ENCODE measurements at regions not wholly inside any gene's neighbourhood (a gene's known extent, or its start where the extent isn't known, plus 50 kb on each side); places are given as distances from the start of the nearest gene placed in this dataset.

- DNase-seq, result no peak
Measured at GRCh38 chr7:41156268-41156667, 546.6 kb downstream of the INHBA start.

GRCh38 chr7:41153268-41153667 is 549.6 kb downstream of the INHBA start:
- DNase-seq, result no peak

GRCh38 chr7:41152179-41152678 is 550.7 kb downstream of the INHBA start:
- DNase-seq, result no peak

DNA sequence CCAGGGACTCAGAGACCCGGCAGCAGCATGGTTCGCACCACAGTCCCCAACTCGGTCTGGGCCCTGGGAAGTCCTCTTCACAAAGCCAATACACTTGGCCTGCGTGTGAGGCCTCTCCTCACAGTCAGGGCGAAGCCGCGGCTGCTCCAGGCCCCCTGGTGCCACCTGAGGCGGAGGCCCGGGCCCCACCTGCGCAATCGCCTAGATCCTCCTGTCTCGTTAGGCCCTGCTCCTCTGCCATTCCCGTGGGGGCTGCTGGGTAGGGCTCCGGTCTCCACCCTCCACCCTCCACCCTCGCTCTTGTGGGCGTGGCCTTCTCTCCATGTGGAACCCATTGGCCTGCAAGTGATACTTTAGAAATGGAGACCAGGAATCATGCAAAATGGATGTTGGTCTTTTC is 553.3 kb downstream of the INHBA start:
- no peak for DNase-seq

GRCh38 chr7:41148521-41148951 is 554.4 kb downstream of the INHBA start:
- DNase-seq, result no peak

DNA sequence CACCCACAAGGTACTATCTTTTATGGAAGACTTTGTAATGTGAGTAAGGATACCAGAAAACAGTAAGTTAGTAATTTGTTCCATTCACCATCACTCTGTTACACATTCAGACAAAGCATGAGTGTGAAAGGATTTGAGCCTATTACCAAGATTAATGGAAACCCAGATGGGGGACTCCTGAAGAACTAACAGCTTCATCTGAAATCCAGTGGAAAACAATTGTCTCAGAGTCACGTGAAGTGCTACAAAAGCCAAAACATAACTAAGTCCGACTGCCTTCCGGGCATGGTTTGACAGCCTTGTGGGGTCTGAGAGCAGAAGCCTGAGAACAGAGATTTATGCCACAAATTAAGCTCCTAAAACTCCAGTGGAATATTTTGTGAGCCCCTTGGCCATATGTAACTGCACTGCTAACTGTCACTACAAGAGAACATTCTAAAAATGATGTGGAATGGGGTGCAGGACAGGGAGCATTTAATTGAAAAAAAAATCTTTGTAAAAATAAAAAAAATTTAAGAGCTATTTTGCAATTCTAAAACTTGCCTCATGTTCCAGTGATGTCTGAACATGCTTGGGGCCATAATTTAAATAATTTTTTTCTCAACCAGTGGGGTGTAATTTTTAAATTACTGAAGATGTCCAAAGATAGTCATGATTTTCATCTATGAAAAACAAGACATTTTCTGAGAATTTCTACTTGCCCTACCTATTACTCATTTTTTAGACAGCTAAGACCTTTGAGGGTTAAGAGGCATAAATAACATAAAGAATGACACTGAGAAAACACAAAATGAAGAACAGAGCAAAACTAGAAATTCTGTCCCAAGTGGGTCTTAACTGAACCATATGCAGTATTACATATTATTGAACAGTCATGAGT is 555.0 kb downstream of the INHBA start:
- DNase-seq, result no peak

- no peak for DNase-seq
Measured at GRCh38 chr7:41146429-41146828, 556.5 kb downstream of the INHBA start.

GRCh38 chr7:41145656-41146055 is 557.2 kb downstream of the INHBA start:
- DNase-seq, result no peak

DNA sequence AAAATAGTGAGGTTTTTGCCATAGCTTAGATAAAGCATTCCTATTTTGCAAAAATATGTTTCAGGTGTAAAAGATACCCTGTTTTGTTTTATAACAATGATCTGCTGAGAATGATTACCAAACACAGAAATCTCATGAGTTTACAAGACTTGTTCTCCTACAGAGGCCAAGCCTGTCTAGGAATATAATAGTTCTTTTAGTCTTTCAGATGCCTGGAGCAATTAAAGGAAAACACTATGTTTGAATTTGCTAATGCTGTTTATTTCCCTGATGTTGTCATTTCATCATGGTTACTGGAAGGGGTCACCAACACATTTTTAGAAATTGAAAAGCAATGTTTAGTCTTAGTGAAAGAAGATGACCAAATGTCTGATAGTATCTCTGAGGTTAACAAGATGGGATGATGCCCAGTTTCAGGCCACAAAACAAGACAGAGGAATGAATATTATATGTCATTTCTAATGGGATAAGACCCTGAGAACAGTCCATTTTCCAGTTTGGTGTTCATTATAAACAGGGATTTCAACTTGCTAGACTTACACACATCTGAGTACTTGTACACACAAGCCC is 559.9 kb downstream of the INHBA start:
- no peak for DNase-seq

- DNase-seq, result no peak
Measured at GRCh38 chr7:41139789-41140188, 563.1 kb downstream of the INHBA start.

- DNase-seq, result no peak
Measured at GRCh38 chr7:41136551-41136950, 566.3 kb downstream of the INHBA start.

DNA sequence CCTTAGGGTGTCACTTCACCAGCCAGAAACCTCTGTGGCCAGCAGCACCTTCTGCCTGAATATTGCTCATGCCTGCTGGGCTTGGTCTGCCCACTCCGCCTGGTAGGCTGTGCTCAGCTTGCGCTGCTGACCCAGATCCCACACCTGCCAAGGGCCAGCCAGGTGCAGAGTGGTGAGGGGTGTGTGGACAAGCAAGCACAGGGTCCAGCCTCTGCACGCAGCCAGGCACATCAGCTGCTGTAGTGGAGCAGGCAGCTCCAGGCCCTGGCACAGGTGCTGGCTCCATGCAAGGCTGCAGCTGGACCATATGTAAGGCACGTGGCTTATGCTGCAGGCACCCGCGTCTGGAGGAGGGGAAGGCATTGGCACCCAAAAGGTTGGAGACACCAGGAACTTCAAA is 567.4 kb downstream of the INHBA start:
- DNase-seq, result no peak

DNA sequence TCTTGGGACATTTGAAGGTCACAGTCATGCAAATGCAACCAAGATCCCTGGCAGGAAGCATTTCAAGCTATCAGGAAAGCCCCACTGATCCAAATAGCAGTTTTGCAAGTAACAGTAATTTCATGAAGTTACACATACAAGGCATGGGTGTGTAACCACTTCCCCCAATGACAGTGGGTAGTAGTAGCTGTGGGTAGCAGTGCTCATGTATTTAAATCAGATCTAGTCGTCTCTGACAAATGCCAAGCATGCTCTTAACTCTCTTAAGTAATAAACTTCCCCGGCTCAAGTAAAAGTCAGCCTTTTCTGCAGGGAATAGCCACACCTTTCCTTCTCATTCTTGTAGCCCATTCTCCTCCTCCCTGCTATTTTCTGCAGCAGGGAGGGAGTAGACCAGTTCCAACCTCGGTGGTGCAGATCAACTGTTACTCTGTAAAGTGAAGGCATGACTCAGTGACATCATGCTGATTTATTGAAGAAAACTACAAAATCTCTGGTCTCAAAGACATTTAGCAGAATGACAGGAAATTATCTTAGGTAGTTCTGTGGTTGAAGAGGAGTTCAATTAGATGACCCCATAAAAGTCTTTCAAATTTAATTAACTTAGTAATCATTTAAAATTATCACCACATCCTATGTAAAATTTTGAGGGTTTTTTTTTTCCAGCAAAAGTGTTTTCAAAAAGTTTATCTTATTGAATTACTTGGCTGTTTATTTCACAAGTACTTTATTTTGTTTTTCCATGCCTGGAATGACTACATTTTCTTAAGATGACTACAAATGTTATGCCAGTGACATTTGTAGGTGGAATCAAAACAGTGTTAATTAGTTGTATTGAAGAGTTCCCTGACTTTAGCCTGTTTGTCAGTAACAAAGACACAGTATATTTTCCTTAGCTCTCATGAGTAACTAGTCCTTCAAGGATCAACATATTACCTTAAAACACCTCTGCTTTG is 568.3 kb downstream of the INHBA start:
- no peak for DNase-seq

GRCh38 chr7:41133690-41134299 is 569.1 kb downstream of the INHBA start:
- no peak for DNase-seq

- DNase-seq, result no peak
Measured at GRCh38 chr7:41131956-41132355, 570.9 kb downstream of the INHBA start.

GRCh38 chr7:41130561-41131236 is 572.2 kb downstream of the INHBA start:
- DNase-seq, result no peak

DNA sequence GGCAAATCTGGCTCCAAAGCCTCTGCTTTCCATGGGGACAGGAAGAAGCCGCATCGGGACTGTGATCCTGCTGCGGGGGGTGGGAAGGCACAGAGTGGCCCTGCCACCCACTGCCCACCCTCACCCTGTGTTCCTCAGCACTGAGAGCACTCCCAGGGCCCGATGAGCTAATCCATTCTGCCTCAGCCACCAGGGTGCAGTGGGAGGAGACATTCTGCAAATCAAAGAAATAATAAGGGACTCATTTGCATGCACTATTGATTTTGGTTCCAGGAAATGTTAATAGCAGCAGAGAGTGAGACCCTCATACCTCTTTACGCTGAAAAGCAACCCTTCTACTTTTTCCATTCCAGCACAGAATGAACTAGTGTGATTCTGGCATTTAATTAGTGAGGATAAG is 572.8 kb downstream of the INHBA start:
- no peak for DNase-seq

GRCh38 chr7:41125343-41125742 is 577.5 kb downstream of the INHBA start:
- DNase-seq, result no peak

DNA sequence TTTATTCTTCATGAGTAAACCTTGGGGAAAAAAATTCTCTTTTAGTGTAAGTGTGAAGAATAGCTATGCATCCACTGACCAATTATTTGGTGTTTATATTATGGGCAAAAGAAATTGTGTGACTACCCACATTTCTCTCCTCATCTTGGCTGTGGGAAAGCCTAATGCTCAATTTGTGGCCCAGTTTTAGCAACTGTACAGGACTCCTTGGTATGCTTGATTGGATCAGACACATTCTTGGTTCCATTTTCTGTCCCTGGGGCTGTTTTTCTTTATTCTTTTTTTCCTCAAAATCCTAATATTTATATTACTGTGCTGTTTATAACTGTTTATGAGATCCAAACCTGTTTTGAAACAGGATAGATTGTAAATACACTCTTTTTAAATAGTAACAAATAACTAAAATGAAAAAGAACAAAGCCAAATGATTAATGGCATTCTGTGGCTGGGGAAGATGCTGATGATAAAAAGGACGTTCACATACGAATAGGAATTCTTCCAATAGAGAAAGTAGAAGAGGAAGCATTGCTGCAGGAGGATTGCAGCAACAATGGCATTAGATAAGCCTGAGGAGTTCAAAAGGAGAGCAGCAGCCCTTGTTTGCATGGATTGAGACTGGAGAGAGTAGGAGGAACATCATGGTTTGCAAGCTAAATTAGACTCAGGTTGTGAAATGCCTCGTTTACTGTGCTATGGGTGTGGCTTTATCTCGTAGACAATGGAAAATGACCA is 580.5 kb downstream of the INHBA start:
- no peak for DNase-seq

GRCh38 chr7:41121228-41121627 is 581.7 kb downstream of the INHBA start:
- no peak for DNase-seq

GRCh38 chr7:41118486-41118885 is 584.4 kb downstream of the INHBA start:
- DNase-seq, result no peak
